ENCODE measurements at regions not wholly inside any gene's neighbourhood (a gene's known extent, or its start where the extent isn't known, plus 50 kb on each side); places are given as distances from the start of the nearest gene placed in this dataset.

- TF ChIP-seq, protein P1, sequence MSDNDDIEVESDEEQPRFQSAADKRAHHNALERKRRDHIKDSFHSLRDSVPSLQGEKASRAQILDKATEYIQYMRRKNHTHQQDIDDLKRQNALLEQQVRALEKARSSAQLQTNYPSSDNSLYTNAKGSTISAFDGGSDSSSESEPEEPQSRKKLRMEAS (IDR thresholded peaks at IDR 0.05), result no peak
- TF ChIP-seq EGR1 (IDR thresholded peaks at IDR 0.05; ENCODE audit: low read depth) (no peak), CTCF (IDR thresholded peaks at IDR 0.05 in 2 of 3, conservative IDR thresholded peaks at IDR 0.05 in 1 of 3; ENCODE audit: borderline replicate concordance in 1 of 3, insufficient read depth in 1 of 3, low read depth in 2 of 3, low read length in 2 of 3) (no peak), POLR2A (IDR thresholded peaks at IDR 0.05; ENCODE audit: borderline replicate concordance, extremely low read depth, insufficient read depth, insufficient read length) (no peak), ELF1 (IDR thresholded peaks at IDR 0.05; ENCODE audit: borderline replicate concordance, low read depth) (no peak), SP1 (IDR thresholded peaks at IDR 0.05; ENCODE audit: low read depth) (no peak), EZH2 (IDR thresholded peaks at IDR 0.05) (no peak), POLR2AphosphoS5 (IDR thresholded peaks at IDR 0.05; ENCODE audit: low read depth, low read length) (no peak), RAD21 (IDR thresholded peaks at IDR 0.05; ENCODE audit: low read depth) (no peak), YY1 (IDR thresholded peaks at IDR 0.05; ENCODE audit: extremely low read depth, insufficient replicate concordance, low read depth, low read length) (no peak), JUND (IDR thresholded peaks at IDR 0.05) (no peak), SRF (IDR thresholded peaks at IDR 0.05; ENCODE audit: low read depth) (no peak), REST (IDR thresholded peaks at IDR 0.05; ENCODE audit: low read depth) (no peak)
- TF ChIP-seq, protein P2, sequence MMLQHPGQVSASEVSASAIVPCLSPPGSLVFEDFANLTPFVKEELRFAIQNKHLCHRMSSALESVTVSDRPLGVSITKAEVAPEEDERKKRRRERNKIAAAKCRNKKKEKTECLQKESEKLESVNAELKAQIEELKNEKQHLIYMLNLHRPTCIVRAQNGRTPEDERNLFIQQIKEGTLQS (IDR thresholded peaks at IDR 0.05), result no peak
Observed at GRCh38 chr10:78420946-78421735, 387.5 kb downstream of the RPS24 start.

Data from HCT116 (cell line).